IMR-90 (cell line): ENCODE measurements at regions not wholly inside any gene's neighbourhood (a gene's known extent, or its start where the extent isn't known, plus 50 kb on each side); places are given as distances from the start of the nearest gene placed in this dataset.

Source experiments
- ATAC-seq: fragments of 200-7000 bp; cut with Tn5 transposase; 2 replicates; pipeline ENCODE4 v1.9.1; 2020; ENCODE audit warnings: low read depth, mild to moderate bottlenecking, moderate library complexity
- BruUV-seq: library from RNA; stranded (reverse); fragments of 400-500 nt; replicated peaks from 2 replicates; lab custom pipeline; 2021; lab: Mats Ljungman, UMichigan
- CTCF ChIA-PET: fragments of 300-600 bp; formaldehyde crosslinking; extraction: SDS; loops from one replicate; lab custom pipeline; 2021; ENCODE audit warnings: antibody characterized with exemption; lab: Yijun Ruan, JAX
- POLR2A ChIA-PET: fragments of 300-600 bp; sonication (Branson Sonifier 250); formaldehyde crosslinking; loops from one replicate; lab custom pipeline; 2022; ENCODE audit warnings: antibody characterized with exemption; ENCODE audit not compliant: unreplicated experiment; lab: Charles Lee
- DNase-seq: peaks from one replicate; pipeline ENCODE4 v3.0.0; 2013
- H2AFZ ChIP-seq: replicated peaks from 2 replicates; pipeline ENCODE3; 2013; ENCODE audit warnings: low read length, mild to moderate bottlenecking; ENCODE audit not compliant: poor library complexity
- H2AK5ac ChIP-seq: 2 replicates; pipeline ENCODE4 v1.6.1; 2013; ENCODE audit warnings: low read depth, low read length, inconsistent platforms
- H2AK9ac ChIP-seq: replicated peaks from 2 replicates; pipeline ENCODE3; 2013; ENCODE audit warnings: mild to moderate bottlenecking, low read depth, low read length, moderate library complexity; ENCODE audit not compliant: poor library complexity
- H2BK120ac ChIP-seq: 2 replicates; pipeline ENCODE4 v1.6.1; 2013; ENCODE audit warnings: low read depth, low read length, inconsistent platforms
- H2BK15ac ChIP-seq: 3 replicates; pipeline ENCODE4 v1.6.1; 2013; ENCODE audit warnings: low read depth, low read length, inconsistent platforms
- H2BK20ac ChIP-seq: 2 replicates; pipeline ENCODE4 v1.6.1; 2013; ENCODE audit warnings: low read depth, mild to moderate bottlenecking, inconsistent platforms, low read length, moderate library complexity
- H2BK5ac ChIP-seq: 2 replicates; pipeline ENCODE4 v1.6.1; 2013; ENCODE audit warnings: mild to moderate bottlenecking, low read depth, low read length, inconsistent platforms; ENCODE audit not compliant: poor library complexity, severe bottlenecking
- H3K14ac ChIP-seq: replicated peaks from 2 replicates; pipeline ENCODE4 v1.6.1; 2013; ENCODE audit warnings: low read depth, low read length, inconsistent platforms
- H3K18ac ChIP-seq: 2 replicates; pipeline ENCODE4 v1.6.1; 2013; ENCODE audit warnings: low read depth, low read length, control low read depth
- H3K23ac ChIP-seq: 2 replicates; pipeline ENCODE4 v1.6.1; 2013; ENCODE audit warnings: low read depth, low read length, inconsistent platforms
- H3K27ac ChIP-seq: 2 replicates; pipeline ENCODE4 v1.5.1; 2013; ENCODE audit warnings: mild to moderate bottlenecking, control low read depth, low read length; ENCODE audit not compliant: insufficient read depth
- H3K27me3 ChIP-seq: 2 replicates; pipeline ENCODE4 v1.6.1; 2013; ENCODE audit warnings: low read length; ENCODE audit not compliant: control insufficient read depth, insufficient read depth
- H3K36me3 ChIP-seq: 2 replicates; pipeline ENCODE4 v1.6.1; 2013; ENCODE audit warnings: low read length, mixed read lengths; ENCODE audit not compliant: control insufficient read depth, insufficient read depth
- H3K4ac ChIP-seq: 2 replicates; pipeline ENCODE4 v1.6.1; 2013; ENCODE audit warnings: low read depth, low read length, inconsistent platforms
- H3K4me1 ChIP-seq: 2 replicates; pipeline ENCODE4 v1.6.1; 2013; ENCODE audit warnings: low read length, mixed read lengths; ENCODE audit not compliant: control insufficient read depth, insufficient read depth
- H3K4me2 ChIP-seq: 2 replicates; pipeline ENCODE4 v1.6.1; 2013; ENCODE audit warnings: low read depth, mild to moderate bottlenecking, control low read depth, low read length, moderate library complexity
- H3K4me3 ChIP-seq: 2 replicates; pipeline ENCODE4 v1.5.1; 2013; ENCODE audit warnings: low read depth, mild to moderate bottlenecking, control low read depth, low read length, moderate library complexity; ENCODE audit not compliant: insufficient read depth
- H3K56ac ChIP-seq: 2 replicates; pipeline ENCODE4 v1.6.1; 2013; ENCODE audit warnings: low read length, inconsistent platforms; ENCODE audit not compliant: insufficient read depth; ENCODE audit errors: extremely low read depth
- H3K79me1 ChIP-seq, 2 experiments: 2 replicates each; pipeline ENCODE4 v1.6.1; 2013; ENCODE audit warnings: low read length in 2 of 2, inconsistent platforms in 1 of 2, low read depth in 1 of 2
- H3K9ac ChIP-seq: 2 replicates; pipeline ENCODE4 v1.6.1; 2013; ENCODE audit warnings: low read depth, low read length, control low read depth
- H3K9me1 ChIP-seq: 2 replicates; pipeline ENCODE4 v1.6.1; 2013; ENCODE audit warnings: low read length, inconsistent platforms; ENCODE audit not compliant: insufficient read depth
- H3K9me3 ChIP-seq: 2 replicates; pipeline ENCODE4 v1.6.1; 2013; ENCODE audit warnings: low read length; ENCODE audit not compliant: control insufficient read depth, insufficient read depth
- H4K20me1 ChIP-seq: 2 replicates; pipeline ENCODE4 v1.6.1; 2013; ENCODE audit warnings: low read length, inconsistent platforms; ENCODE audit not compliant: insufficient read depth
- H4K5ac ChIP-seq: 2 replicates; pipeline ENCODE4 v1.6.1; 2013; ENCODE audit warnings: mild to moderate bottlenecking, low read depth, low read length, control low read depth
- H4K8ac ChIP-seq, 2 experiments: 2 replicates each; pipeline ENCODE4 v1.6.1; 2013; ENCODE audit warnings: low read depth in 2 of 2, low read length in 2 of 2, control low read depth in 1 of 2, inconsistent platforms in 1 of 2
- H4K91ac ChIP-seq: 2 replicates; pipeline ENCODE4 v1.6.1; 2013; ENCODE audit warnings: low read depth, low read length, inconsistent platforms; ENCODE audit not compliant: insufficient read depth
- CEBPB ChIP-seq: IDR thresholded peaks from 2 replicates; pipeline ENCODE4 v1.6.1; 2012; ENCODE audit warnings: low read depth, low read length, improper control_type of control experiment
- CHD1 ChIP-seq: IDR thresholded peaks from 2 replicates; pipeline ENCODE4 v1.6.1; 2012; ENCODE audit warnings: low read depth, low read length, improper control_type of control experiment
- ELK1 ChIP-seq: fragments of 150-350 bp; IDR thresholded peaks from 2 replicates; pipeline ENCODE4 v1.6.1; 2016; ENCODE audit warnings: low read depth, mild to moderate bottlenecking, low read length, moderate library complexity, borderline replicate concordance
- NFE2L2 ChIP-seq: fragments of 150-350 bp; IDR thresholded peaks from 2 replicates; pipeline ENCODE4 v1.6.1; 2016; ENCODE audit warnings: low read depth, mild to moderate bottlenecking, low read length
- RCOR1 ChIP-seq: IDR thresholded peaks from 2 replicates; pipeline ENCODE4 v1.6.1; 2012; ENCODE audit warnings: mild to moderate bottlenecking, low read length, improper control_type of control experiment; ENCODE audit not compliant: insufficient replicate concordance
- USF2 ChIP-seq: fragments of 150-350 bp; IDR thresholded peaks from 2 replicates; pipeline ENCODE4 v1.6.1; 2017; ENCODE audit warnings: mild to moderate bottlenecking, antibody characterized with exemption, low read length, low read depth
- WGBS, 2 experiments: methylation state at CpG; one replicate each; pipeline versions ENCODE4 v1.1.5 to v1.1.7; 2013; ENCODE audit warnings: missing lambda C conversion rate in 2 of 2; ENCODE audit not compliant: insufficient read length in 1 of 2; ENCODE audit errors: extremely low coverage in 2 of 2; 5-methylcytosine and 5-hydroxymethylcytosine counted together
- dilution Hi-C: fragments of 300-500 bp; cut with HindIII; formaldehyde crosslinking; loops from one replicate; pipeline ENCODE4 v1.14.3; 2018; ENCODE audit warnings: low sequenced_read_pairs; ENCODE audit not compliant: unreplicated experiment
- in situ Hi-C: fragments of 300-500 bp; cut with MboI; formaldehyde crosslinking; loops from 3 replicates; pipeline ENCODE4 v1.14.3; 2019; ENCODE audit warnings: low sequenced_read_pairs, inconsistent platforms, mixed read lengths
- intact Hi-C: fragments of 100-400 bp; cut with micrococcal nuclease; formaldehyde crosslinking; loops from 2 replicates; pipeline ENCODE4 v1.10.0; 2022
- TF ChIP-seq, protein P1 (sequence below): conservative IDR thresholded peaks from 2 replicates; pipeline ENCODE4 v1.5.1; 2012; ENCODE audit warnings: mild to moderate bottlenecking, low read depth, low read length, improper control_type of control experiment

- TF ChIP-seq NFE2L2 (no peak), USF2 (no peak), CEBPB (no peak), RCOR1 (no peak), ELK1 (no peak), CHD1 (no peak)
- TF ChIP-seq, protein P1, sequence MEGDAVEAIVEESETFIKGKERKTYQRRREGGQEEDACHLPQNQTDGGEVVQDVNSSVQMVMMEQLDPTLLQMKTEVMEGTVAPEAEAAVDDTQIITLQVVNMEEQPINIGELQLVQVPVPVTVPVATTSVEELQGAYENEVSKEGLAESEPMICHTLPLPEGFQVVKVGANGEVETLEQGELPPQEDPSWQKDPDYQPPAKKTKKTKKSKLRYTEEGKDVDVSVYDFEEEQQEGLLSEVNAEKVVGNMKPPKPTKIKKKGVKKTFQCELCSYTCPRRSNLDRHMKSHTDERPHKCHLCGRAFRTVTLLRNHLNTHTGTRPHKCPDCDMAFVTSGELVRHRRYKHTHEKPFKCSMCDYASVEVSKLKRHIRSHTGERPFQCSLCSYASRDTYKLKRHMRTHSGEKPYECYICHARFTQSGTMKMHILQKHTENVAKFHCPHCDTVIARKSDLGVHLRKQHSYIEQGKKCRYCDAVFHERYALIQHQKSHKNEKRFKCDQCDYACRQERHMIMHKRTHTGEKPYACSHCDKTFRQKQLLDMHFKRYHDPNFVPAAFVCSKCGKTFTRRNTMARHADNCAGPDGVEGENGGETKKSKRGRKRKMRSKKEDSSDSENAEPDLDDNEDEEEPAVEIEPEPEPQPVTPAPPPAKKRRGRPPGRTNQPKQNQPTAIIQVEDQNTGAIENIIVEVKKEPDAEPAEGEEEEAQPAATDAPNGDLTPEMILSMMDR = no peak
- H4K91ac ChIP-seq = no peak overlapping the region
- no peaks in the 10 kb centered on the region for H3K79me1 ChIP-seq
- no peak overlapping the region for H3K56ac ChIP-seq
- H4K5ac ChIP-seq = no peak overlapping the region
- ChIA-PET CTCF (interaction anchor here (0.6 kb wide), 1 partner anchor 170 kb away, joined by 5 read pairs; no protein-coding TSS in a partner anchor), POLR2A (no interaction called here)
- no peak overlapping the region for H2AK9ac ChIP-seq
- DNase-seq (no peak), ATAC-seq (no peak)
- H3K23ac ChIP-seq = no peak overlapping the region
- H3K9ac ChIP-seq = no peak overlapping the region
- dilution Hi-C loops (no loop called here), intact Hi-C loops (no loop called here), in situ Hi-C loops (no loop called here)
- no peaks in the 10 kb centered on the region for H3K9me3 ChIP-seq
- H2BK120ac ChIP-seq = no peak overlapping the region
- no peak overlapping the region for H3K27ac ChIP-seq
- H2BK5ac ChIP-seq = no peak overlapping the region
- WGBS, 2 experiments = no CpG with 5 or more reads among the region's 5 CpGs
- H3K9me1 ChIP-seq = no peaks in the 10 kb centered on the region
- H4K8ac ChIP-seq = no peak overlapping the region
- no peak overlapping the region for H2AFZ ChIP-seq
- no peak overlapping the region for H3K4ac ChIP-seq
- no peak overlapping the region for H3K4me3 ChIP-seq
- H3K4me2 ChIP-seq = no peak overlapping the region
- peaks cover 7% of the 10 kb centered on the region for H3K27me3 ChIP-seq
- BruUV-seq = no TSS peak
- H2AK5ac ChIP-seq = no peak overlapping the region
- no peak overlapping the region for H3K14ac ChIP-seq
- H2BK15ac ChIP-seq = no peak overlapping the region
- H3K4me1 ChIP-seq = no peaks in the 10 kb centered on the region
- no peaks in the 10 kb centered on the region for H3K36me3 ChIP-seq
- no peak overlapping the region for H2BK20ac ChIP-seq
- H3K18ac ChIP-seq = no peak overlapping the region
- H4K20me1 ChIP-seq = no peaks in the 10 kb centered on the region
Observed at GRCh38 chr2:219929835-219930234, 302.4 kb downstream of the SLC4A3 start.
